HG03175 (cell line): ENCODE measurements at regions not wholly inside any gene's neighbourhood (a gene's known extent, or its start where the extent isn't known, plus 50 kb on each side); places are given as distances from the start of the nearest gene placed in this dataset.

Experiments
- ATAC-seq: cut with Tn5 transposase; IDR thresholded peaks from one replicate; pipeline ENCODE4 v1.9.1; 2021; ENCODE audit warnings: mild to moderate bottlenecking, moderate library complexity; ENCODE audit not compliant: unreplicated experiment

GRCh38 chr10:129157185-129157584, 309.9 kb upstream of the MGMT start:
- no peak for ATAC-seq

- no peak for ATAC-seq
These were observed 305.9 kb upstream of the MGMT start for GRCh38 chr10:129161150-129161549.

- ATAC-seq, result no peak
These were observed 303.5 kb upstream of the MGMT start for GRCh38 chr10:129163531-129163930.

- ATAC-seq, result no peak
These were observed 301.8 kb upstream of the MGMT start for GRCh38 chr10:129165076-129165720.

- no peak for ATAC-seq
These were observed 301.3 kb upstream of the MGMT start for GRCh38 chr10:129165770-129166169.

- ATAC-seq, result no peak
These were observed 298.4 kb upstream of the MGMT start for GRCh38 chr10:129168660-129169059.

- ATAC-seq, result no peak
These were observed 297.9 kb upstream of the MGMT start for GRCh38 chr10:129169115-129169514.

- ATAC-seq, result no peak
These were observed 296.2 kb upstream of the MGMT start for GRCh38 chr10:129170812-129171211.

GRCh38 chr10:129171812-129172211, 295.2 kb upstream of the MGMT start:
- ATAC-seq, result no peak

- no peak for ATAC-seq
These were observed 292.6 kb upstream of the MGMT start for GRCh38 chr10:129174232-129175014.

- ATAC-seq, result no peak
These were observed 287.6 kb upstream of the MGMT start for GRCh38 chr10:129179245-129179971.

GRCh38 chr10:129179972-129180678, 286.9 kb upstream of the MGMT start:
- no peak for ATAC-seq

- ATAC-seq, result no peak
These were observed 282.8 kb upstream of the MGMT start for GRCh38 chr10:129184196-129184595.

GRCh38 chr10:129187331-129187730, 279.7 kb upstream of the MGMT start:
- no peak for ATAC-seq

- ATAC-seq, result no peak
These were observed 275.2 kb upstream of the MGMT start for GRCh38 chr10:129191797-129192196.

GRCh38 chr10:129192344-129193128, 274.5 kb upstream of the MGMT start:
- no peak for ATAC-seq

- ATAC-seq, result no peak
These were observed 273.9 kb upstream of the MGMT start for GRCh38 chr10:129193148-129193547.

- ATAC-seq, result no peak
These were observed 272.7 kb upstream of the MGMT start for GRCh38 chr10:129194181-129194870.

- no peak for ATAC-seq
These were observed 267.2 kb upstream of the MGMT start for GRCh38 chr10:129199826-129200225.

- ATAC-seq, result no peak
These were observed 263.2 kb upstream of the MGMT start for GRCh38 chr10:129203819-129204218.
